ENCODE measurements at regions not wholly inside any gene's neighbourhood (a gene's known extent, or its start where the extent isn't known, plus 50 kb on each side); places are given as distances from the start of the nearest gene placed in this dataset.

GRCh38 chr12:74441872-74442271, 95.8 kb upstream of the ATXN7L3B start:
- TF ChIP-seq, protein P1, sequence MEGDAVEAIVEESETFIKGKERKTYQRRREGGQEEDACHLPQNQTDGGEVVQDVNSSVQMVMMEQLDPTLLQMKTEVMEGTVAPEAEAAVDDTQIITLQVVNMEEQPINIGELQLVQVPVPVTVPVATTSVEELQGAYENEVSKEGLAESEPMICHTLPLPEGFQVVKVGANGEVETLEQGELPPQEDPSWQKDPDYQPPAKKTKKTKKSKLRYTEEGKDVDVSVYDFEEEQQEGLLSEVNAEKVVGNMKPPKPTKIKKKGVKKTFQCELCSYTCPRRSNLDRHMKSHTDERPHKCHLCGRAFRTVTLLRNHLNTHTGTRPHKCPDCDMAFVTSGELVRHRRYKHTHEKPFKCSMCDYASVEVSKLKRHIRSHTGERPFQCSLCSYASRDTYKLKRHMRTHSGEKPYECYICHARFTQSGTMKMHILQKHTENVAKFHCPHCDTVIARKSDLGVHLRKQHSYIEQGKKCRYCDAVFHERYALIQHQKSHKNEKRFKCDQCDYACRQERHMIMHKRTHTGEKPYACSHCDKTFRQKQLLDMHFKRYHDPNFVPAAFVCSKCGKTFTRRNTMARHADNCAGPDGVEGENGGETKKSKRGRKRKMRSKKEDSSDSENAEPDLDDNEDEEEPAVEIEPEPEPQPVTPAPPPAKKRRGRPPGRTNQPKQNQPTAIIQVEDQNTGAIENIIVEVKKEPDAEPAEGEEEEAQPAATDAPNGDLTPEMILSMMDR (conservative IDR thresholded peaks at IDR 0.05; ENCODE audit: low read length): no peak
- TF ChIP-seq EZH2phosphoT487 (IDR thresholded peaks at IDR 0.05; ENCODE audit: borderline replicate concordance): no peak

Measured in Loucy (cell line).